ENCODE measurements at regions not wholly inside any gene's neighbourhood (a gene's known extent, or its start where the extent isn't known, plus 50 kb on each side); places are given as distances from the start of the nearest gene placed in this dataset.

- TF ChIP-seq POLR2AphosphoS5 (IDR thresholded peaks at IDR 0.05), result no peak
- no peak for TF ChIP-seq CTCF (IDR thresholded peaks at IDR 0.05)
- no peak for TF ChIP-seq POLR2A (IDR thresholded peaks at IDR 0.05)
- TF ChIP-seq EP300 (IDR thresholded peaks at IDR 0.05), result no peak
Measured at GRCh38 chr2:52805901-52806410, 961.6 kb upstream of the CHAC2 start.

Measured in suprapubic skin (tissue), 4 donors.